VCaP (cell line): ENCODE measurements at regions not wholly inside any gene's neighbourhood (a gene's known extent, or its start where the extent isn't known, plus 50 kb on each side); places are given as distances from the start of the nearest gene placed in this dataset.
"Not testable (repeated sequence)": the region's sequence is repeated elsewhere in the genome, so short reads cannot be mapped to it uniquely, and the experiment has no call there.

Source experiments
- H3K27ac ChIP-seq: fragments of 450-650 bp; 2 replicates; pipeline ENCODE4 v1.5.1; 2017
- TF ChIP-seq, protein P1 (sequence below): fragments of 450-650 bp; conservative IDR thresholded peaks from 2 replicates; pipeline ENCODE4 v1.5.1; 2017; ENCODE audit warnings: mild to moderate bottlenecking, moderate library complexity

DNA sequence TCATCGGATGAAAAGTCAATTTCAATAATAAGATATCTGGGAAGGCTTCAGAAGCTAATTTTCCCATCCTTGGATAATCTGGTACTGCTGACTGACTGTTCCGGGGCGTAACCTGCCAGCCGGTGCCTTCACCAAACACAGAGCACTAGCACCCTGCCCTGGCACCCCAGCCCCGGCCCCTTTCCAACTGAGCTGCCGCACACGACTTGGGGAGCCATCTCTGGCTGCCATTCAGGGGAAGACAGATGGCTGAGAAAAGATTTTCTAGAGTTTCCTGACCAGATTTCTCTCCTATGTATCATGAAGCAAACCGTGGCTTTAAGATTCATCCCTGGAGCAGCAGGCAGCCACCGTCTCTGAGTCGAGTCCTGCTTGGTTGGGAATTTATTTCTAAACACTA lies 96.0 kb upstream of the SYT6 start:
- H3K27ac ChIP-seq = no peak overlapping the region
- TF ChIP-seq, protein P1, sequence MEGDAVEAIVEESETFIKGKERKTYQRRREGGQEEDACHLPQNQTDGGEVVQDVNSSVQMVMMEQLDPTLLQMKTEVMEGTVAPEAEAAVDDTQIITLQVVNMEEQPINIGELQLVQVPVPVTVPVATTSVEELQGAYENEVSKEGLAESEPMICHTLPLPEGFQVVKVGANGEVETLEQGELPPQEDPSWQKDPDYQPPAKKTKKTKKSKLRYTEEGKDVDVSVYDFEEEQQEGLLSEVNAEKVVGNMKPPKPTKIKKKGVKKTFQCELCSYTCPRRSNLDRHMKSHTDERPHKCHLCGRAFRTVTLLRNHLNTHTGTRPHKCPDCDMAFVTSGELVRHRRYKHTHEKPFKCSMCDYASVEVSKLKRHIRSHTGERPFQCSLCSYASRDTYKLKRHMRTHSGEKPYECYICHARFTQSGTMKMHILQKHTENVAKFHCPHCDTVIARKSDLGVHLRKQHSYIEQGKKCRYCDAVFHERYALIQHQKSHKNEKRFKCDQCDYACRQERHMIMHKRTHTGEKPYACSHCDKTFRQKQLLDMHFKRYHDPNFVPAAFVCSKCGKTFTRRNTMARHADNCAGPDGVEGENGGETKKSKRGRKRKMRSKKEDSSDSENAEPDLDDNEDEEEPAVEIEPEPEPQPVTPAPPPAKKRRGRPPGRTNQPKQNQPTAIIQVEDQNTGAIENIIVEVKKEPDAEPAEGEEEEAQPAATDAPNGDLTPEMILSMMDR = no peak

DNA sequence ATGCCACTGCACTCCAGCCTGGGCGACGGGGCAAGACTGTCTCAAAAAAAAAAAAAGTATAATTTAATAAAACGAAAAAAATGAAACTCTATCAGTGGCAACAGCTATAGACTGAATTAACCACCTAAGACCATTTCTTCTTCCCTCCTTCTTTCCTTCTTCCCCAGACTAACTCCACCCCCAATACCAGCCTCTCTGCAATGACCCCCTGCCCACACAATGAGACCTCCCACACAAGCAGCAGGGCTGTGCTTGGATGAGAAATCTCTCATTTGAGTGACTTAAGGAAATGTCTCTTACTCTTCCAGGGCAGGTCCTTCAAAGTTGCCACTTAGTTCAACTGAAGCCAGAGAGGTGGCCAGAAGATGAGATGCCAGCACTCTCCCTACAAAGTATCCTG lies 94.5 kb upstream of the SYT6 start:
- TF ChIP-seq, protein P1 = no peak
- no peak overlapping the region for H3K27ac ChIP-seq

DNA sequence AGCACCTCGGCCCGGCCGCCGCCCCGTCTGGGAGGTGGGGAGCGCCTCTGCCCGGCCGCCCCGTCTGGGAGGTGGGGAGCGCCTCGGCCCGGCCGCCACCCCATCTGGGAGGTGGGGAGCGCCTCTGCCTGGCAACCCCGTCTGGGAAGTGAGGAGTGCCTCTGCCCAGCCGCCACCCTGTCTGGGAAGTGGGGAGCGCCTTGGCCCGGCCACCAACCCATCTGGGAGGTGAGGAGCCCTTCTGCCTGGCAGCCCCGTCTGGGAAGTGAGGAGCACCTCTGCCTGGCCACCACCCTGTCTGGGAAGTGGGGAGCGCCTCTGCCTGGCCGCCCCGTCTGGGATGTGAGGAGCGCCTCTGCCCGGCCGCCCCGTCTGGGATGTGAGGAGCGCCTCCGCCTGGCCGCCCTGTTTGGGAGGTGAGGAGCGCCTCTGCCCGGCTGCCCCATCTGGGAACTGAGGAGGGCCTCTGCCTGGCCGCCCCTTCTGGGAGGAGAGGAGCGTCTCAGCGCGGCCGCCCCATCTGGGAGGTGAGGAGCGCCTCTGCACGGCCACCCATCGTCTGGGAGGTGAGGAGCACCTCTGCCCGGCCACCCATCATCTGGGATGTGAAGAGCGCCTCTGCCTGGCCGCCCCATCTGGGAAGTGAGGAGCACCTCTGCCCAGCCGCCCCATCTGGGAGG lies 89.0 kb upstream of the SYT6 start:
- not testable (repeated sequence) for H3K27ac ChIP-seq

DNA sequence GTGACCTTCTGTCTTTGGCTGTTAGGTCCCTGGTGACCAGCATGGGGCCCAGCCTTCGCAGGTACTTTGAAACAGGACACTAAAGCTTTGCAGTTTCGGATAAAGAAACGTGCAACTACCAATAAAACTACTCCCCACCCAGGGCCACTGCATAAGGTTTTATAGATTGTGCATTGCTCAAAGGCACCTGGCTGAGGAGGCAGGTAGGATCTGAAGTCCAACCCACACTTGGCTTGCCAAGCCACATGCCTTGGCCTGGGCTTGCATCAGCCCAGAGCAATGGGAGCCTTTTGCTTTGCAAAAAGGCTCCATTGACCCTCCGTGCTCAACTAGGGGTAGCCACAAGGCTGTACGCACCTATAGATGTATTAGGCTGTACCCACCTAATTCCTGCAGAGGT lies 84.4 kb upstream of the SYT6 start:
- TF ChIP-seq, protein P1 = no peak
- no peak overlapping the region for H3K27ac ChIP-seq

DNA sequence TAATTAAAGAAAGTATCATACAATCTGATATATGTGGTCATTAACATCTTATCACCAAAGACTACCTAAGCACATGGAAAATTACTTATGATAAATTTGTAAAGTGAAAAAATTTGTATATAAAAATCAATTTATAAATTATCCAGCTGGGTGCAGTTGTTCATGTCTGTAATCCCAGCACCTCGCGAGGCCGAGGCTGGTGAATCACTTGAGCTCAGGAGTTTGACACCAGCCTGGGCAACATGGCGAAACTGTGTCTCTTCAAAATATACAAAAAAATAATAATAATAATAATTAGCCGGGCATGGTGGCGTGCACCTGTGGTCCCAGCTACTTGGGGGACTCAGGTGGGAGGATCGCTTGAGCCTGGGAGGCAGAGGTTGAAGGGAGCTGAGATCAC lies 82.8 kb upstream of the SYT6 start:
- peak overlapping the region; percentile 59 for H3K27ac ChIP-seq
- TF ChIP-seq, protein P1 = no peak

DNA sequence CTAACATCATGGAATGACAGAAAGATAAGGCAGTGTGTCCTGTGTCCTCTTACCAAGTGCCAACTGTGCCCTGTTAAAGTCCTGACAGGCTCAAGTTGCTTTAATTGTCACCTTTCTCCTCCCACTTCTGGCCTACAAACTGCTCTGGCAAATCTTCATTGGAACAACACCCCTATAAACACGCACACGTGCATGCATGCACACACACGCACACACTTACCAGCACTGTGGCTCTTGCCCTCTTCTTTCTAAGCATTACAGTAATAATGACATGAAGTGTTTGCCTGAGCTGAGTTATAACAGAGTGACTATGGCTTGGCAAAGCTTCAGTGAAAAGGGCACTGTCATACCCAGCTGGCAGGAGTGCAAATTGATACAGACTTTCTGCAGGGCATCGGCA lies 82.3 kb upstream of the SYT6 start:
- TF ChIP-seq, protein P1 = no peak
- H3K27ac ChIP-seq = peak overlapping the region; percentile 59

DNA sequence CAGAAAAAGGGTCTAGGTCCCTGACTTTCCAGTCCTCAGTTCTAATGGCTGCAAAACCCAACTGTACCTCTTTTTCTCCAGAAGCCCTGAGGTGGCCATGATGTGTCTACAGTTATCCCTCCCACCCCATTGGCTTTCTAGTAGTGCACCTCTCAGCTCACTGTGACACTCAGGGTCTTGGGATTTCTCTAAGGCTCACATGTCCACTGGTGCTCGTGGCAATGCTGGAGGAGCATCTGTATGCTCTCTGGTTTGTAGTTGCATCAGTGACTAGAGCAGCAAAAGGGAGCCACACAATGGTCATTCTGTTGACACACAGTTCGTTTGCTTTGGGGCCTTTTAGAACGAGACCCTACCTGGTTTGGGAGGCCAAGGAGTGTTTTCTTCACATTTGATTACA lies 81.6 kb upstream of the SYT6 start:
- peak overlapping the region; percentile 59 for H3K27ac ChIP-seq
- TF ChIP-seq, protein P1 = no peak

DNA sequence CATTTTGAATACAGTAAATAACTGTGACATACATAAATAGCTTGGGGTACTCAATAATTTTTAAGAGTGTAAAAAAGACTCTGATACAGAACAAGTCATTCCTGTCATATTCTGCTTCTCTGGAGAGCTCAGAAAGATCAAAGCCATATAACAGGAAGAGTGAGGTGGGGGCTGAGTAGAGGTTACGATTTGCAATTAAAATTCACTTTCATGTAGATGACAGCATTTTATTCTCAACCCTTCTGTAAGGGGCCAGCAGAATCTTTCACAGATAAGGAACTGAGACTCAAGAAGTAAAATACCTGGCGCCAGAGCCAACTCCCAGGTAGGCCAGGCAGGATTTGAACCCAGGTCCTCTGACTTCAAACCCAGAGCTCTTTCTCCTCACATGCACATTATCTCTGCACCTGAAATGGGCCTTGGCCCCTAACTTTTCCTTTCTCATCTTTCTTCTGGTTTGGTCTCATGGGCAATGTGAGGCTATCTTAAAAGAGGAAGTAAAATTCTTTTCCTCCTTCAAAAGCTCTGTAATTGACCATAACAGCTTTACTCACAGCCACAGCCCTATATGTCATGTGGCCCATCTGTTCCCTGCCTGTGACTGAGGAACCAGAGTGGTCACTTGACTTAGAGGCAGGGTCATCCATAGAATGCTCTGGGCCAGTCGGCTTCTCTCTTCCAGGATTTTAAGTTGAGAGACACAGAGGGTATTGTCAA lies 80.9 kb upstream of the SYT6 start:
- peak overlapping the region; percentile 59 for H3K27ac ChIP-seq
- TF ChIP-seq, protein P1 = no peak
